OCI-LY1 (cell line): ENCODE measurements at regions not wholly inside any gene's neighbourhood (a gene's known extent, or its start where the extent isn't known, plus 50 kb on each side); places are given as distances from the start of the nearest gene placed in this dataset.

Source experiments
- EZH2 ChIP-seq: fragments of 200-600 bp; sonication (generic), shearing (Covaris generic); IDR thresholded peaks from 2 replicates; pipeline ENCODE4 v1.8.0; 2017; ENCODE audit warnings: borderline replicate concordance, mixed run types, mild to moderate bottlenecking, antibody characterized with exemption, low read length, moderate library complexity, mixed read lengths
- TF ChIP-seq, protein P1 (sequence below): fragments of 200-600 bp; sonication (generic), shearing (Covaris generic); IDR thresholded peaks from 2 replicates; pipeline ENCODE4 v1.5.1; 2017; ENCODE audit warnings: mild to moderate bottlenecking, antibody characterized with exemption, low read length, moderate library complexity, mixed read lengths

GRCh38 chr2:167880415-167880814 lies 367.0 kb downstream of the STK39 start:
- TF ChIP-seq, protein P1, sequence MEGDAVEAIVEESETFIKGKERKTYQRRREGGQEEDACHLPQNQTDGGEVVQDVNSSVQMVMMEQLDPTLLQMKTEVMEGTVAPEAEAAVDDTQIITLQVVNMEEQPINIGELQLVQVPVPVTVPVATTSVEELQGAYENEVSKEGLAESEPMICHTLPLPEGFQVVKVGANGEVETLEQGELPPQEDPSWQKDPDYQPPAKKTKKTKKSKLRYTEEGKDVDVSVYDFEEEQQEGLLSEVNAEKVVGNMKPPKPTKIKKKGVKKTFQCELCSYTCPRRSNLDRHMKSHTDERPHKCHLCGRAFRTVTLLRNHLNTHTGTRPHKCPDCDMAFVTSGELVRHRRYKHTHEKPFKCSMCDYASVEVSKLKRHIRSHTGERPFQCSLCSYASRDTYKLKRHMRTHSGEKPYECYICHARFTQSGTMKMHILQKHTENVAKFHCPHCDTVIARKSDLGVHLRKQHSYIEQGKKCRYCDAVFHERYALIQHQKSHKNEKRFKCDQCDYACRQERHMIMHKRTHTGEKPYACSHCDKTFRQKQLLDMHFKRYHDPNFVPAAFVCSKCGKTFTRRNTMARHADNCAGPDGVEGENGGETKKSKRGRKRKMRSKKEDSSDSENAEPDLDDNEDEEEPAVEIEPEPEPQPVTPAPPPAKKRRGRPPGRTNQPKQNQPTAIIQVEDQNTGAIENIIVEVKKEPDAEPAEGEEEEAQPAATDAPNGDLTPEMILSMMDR, result no peak
- no peak for TF ChIP-seq EZH2
